GM18861 (cell line): ENCODE measurements at regions not wholly inside any gene's neighbourhood (a gene's known extent, or its start where the extent isn't known, plus 50 kb on each side); places are given as distances from the start of the nearest gene placed in this dataset.
"Not testable (repeated sequence)": the region's sequence is repeated elsewhere in the genome, so short reads cannot be mapped to it uniquely, and the experiment has no call there.

Source experiments
- ATAC-seq: cut with Tn5 transposase; IDR thresholded peaks from one replicate; pipeline ENCODE4 v1.9.1; 2021; ENCODE audit not compliant: unreplicated experiment

- ATAC-seq: no peak
These were observed 255.4 kb upstream of the HSF2 start for GRCh38 chr6:122143813-122144601.

- ATAC-seq: no peak
These were observed 254.2 kb upstream of the HSF2 start for GRCh38 chr6:122145246-122145645.

GRCh38 chr6:122145741-122146240, 253.7 kb upstream of the HSF2 start:
- ATAC-seq: no peak

GRCh38 chr6:122147291-122147690, 252.2 kb upstream of the HSF2 start:
- no peak for ATAC-seq

GRCh38 chr6:122151066-122151465, 248.4 kb upstream of the HSF2 start:
- no peak for ATAC-seq

GRCh38 chr6:122151763-122152162, 247.7 kb upstream of the HSF2 start:
- ATAC-seq: no peak

GRCh38 chr6:122153557-122153956, 245.9 kb upstream of the HSF2 start:
- ATAC-seq: no peak

- ATAC-seq: no peak
These were observed 245.3 kb upstream of the HSF2 start for GRCh38 chr6:122154155-122154554.

GRCh38 chr6:122154912-122155575, 244.4 kb upstream of the HSF2 start:
- no peak for ATAC-seq

GRCh38 chr6:122161136-122161535, 238.3 kb upstream of the HSF2 start:
- ATAC-seq: no peak

GRCh38 chr6:122165014-122165413, 234.4 kb upstream of the HSF2 start:
- ATAC-seq: no peak

- ATAC-seq: no peak
These were observed 229.2 kb upstream of the HSF2 start for GRCh38 chr6:122170274-122170673.

GRCh38 chr6:122178988-122179387, 220.5 kb upstream of the HSF2 start:
- no peak for ATAC-seq

GRCh38 chr6:122180132-122180531, 219.3 kb upstream of the HSF2 start:
- ATAC-seq: no peak

- no peak for ATAC-seq
These were observed 217.4 kb upstream of the HSF2 start for GRCh38 chr6:122182061-122182460.

- ATAC-seq: no peak
These were observed 215.0 kb upstream of the HSF2 start for GRCh38 chr6:122184401-122184827.

GRCh38 chr6:122185458-122185857, 214.0 kb upstream of the HSF2 start:
- ATAC-seq: not testable (repeated sequence)

- no peak for ATAC-seq
These were observed 212.3 kb upstream of the HSF2 start for GRCh38 chr6:122187186-122187585.

GRCh38 chr6:122198922-122199321, 200.5 kb upstream of the HSF2 start:
- ATAC-seq: no peak

- ATAC-seq: no peak
These were observed 199.0 kb upstream of the HSF2 start for GRCh38 chr6:122200440-122200839.

- ATAC-seq: no peak
These were observed 196.8 kb upstream of the HSF2 start for GRCh38 chr6:122202576-122203137.

GRCh38 chr6:122207061-122207460, 192.4 kb upstream of the HSF2 start:
- ATAC-seq: no peak
